HG03135 (cell line): ENCODE measurements at regions not wholly inside any gene's neighbourhood (a gene's known extent, or its start where the extent isn't known, plus 50 kb on each side); places are given as distances from the start of the nearest gene placed in this dataset.
"Not testable (repeated sequence)": the region's sequence is repeated elsewhere in the genome, so short reads cannot be mapped to it uniquely, and the experiment has no call there.

Experiments used
- ATAC-seq: cut with Tn5 transposase; IDR thresholded peaks from one replicate; pipeline ENCODE4 v1.9.1; 2021; ENCODE audit warnings: mild to moderate bottlenecking, moderate library complexity; ENCODE audit not compliant: unreplicated experiment

DNA sequence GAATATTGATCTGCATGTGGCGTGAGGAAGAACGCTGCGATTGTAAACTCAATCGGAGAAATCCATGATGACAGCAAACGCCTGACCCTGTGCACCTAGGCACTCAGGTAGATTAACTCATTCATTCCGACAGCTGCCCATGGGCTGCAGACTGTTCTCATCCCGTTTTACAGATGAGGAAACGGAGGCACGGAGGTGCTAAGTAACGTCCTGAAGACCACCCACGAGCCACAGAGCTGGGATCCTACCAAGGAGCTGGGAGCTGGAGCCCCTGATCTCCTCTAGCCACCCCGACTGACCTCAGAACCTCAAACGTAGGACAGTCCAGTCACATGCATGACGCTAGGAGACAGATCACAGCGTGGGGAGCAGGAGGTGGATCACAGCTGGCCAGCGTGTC is 1092.7 kb downstream of the BRD1 start:
- no peak for ATAC-seq

DNA sequence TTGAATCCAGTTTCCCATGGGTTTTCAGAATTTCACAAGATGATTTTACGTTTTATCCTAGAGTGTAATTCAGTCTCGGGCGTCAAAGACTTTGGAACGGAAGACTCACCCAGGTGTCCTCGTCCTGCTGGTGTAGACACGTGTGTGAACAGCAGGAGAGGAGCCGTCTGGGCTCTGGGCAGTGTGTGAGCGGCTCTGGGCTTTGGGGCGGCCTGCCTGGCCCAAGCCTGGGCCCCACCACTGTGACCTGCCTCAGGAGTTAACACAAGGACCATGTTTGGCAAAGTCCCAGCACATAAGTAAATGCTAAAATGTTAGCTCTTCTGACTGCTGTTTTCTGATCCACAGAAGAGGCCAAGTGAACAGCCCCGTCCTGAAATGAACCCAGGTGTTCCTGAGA is 1093.3 kb downstream of the BRD1 start:
- no peak for ATAC-seq

DNA sequence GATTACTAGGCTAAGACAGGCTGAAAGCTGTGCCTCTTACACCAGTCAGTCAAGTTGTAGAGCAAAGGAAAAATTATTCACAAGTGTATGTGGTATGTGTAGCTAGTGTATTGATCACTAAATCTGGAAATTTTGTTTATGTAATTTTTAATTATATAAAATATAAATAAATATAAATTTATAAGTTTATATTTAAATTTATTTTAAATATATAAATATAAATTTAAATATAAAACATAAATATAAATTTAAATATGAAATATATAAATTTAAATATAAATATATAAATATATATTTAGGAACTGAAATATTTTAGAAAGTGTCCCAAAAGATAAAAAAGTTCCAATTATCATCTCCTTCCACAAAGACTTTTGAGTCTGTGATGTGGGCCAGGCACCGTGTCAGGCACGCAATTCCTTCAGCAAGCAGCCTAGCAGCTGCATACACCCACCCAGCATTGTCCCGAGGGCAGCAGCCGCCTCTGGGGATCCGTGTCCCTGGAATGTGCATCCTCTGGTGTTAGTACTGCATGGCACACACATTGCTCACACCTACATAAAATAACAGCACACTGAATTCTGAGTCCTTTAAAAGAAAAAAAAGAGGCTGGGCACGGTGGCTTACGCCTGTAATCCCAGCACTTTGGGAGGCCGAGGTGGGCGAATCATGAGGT is 1098.0 kb downstream of the BRD1 start:
- ATAC-seq = no peak

DNA sequence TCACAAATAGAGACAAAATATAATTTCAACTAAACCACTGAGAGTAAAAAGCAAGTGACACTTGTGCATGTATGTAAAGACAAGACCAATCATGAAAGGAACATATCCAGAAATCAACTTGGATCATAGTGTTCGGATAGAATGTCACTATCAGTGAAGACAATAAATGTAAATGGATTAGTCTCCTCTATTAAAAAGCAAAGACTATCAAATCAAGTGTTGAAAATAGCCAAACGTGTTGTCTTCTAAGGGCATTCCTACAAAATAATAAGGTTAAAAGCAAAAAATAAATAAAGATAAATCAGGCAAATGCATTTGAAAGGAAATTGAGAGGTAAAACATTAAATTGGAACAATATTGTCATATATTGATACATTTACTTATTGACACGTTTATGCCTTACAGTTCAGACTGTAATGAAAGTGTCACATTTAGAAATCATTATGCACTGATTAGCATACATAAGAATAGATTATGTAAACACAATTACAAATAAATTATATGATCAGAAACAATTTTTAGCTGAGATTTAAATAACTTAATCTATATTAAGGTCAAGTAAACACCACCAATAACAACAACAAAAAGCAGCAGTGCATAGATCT is 1100.1 kb downstream of the BRD1 start:
- no peak for ATAC-seq

DNA sequence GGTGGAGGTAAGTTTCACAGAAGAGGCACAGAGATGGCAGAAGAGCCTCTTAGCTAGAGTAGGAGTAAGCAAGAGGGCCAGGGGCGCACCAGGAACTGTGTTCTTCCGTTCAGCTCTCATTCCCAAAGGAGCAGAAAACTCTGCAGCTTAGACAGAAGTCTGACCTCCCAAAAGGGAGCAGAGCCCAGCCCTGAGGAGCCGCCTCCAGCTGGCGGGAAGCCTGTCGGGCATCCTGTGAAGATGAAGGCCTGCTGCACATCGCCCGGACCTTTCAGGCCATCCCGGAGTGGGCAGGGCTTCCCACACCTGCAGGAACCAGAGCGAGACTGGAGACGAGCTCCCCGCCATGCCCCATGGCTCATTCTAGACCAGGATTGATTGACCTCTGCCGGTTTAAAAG is 1102.8 kb downstream of the BRD1 start:
- ATAC-seq = no peak

DNA sequence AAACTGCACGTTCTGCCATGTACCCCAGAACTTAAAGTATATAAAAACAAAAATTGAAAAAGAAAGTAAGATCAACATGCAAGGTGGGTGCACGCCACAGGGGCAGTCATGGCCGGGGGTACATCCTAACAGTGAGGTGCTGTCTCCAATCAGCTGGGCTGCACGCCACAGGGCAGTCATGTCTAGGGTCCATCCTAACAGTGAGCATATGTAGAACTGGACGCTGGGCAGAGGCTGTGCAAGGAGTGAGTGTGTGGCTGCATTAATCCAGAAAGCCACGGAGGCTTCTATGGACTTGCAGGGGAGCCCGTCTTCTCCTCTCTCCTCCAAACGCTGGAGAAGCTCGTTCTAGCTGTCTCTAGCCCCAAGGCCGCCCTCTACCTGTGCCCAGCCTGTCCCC is 1105.0 kb downstream of the BRD1 start:
- ATAC-seq = no peak

DNA sequence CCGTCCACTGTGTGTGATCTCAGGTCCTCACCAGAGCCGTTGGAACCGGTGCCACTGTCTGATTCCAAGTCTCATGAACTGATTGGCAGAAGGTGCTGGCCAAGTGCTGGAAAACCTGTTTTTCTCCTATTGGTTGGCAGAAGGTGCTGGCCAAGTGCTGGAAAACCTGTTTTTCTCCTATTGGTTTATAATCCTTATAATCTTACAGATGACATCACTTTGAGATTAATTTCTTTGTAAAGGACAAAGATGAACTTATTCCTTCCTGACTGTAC is 1106.3 kb downstream of the BRD1 start:
- no peak for ATAC-seq

DNA sequence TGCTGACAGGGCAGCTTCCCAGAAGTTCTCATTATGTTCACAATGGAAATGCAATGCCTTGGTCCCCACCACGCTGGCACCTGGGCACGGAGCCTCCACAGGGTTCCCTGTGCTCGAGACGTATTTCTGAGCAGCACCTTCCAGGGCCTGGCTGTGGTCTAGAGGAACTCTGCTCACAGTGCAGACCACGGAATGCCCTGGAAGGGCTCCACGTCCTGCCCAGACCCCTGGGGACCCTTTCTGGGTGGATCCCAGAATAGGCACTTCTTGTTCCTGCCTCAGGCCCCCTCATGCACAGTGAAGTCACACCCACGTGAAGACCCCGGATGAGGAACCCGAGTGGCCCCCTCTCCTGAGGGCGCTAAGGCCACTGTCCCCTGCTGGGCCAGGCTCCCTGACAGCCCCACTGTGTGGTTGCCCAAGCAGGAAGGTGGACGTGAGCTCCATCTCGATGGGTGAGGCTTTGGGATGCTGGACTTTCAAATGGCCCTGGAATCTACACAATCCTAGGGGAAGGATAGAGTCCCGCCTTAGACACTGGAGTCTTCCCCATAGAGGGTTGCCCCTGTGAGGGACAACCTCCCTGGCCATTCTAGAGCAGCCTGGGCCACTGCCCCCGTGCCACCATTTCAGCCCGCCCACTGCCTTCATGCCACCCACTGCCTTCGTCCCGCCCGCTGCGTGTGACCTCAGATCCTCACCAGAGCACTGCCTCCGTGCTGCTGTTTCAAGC is 1106.8 kb downstream of the BRD1 start:
- ATAC-seq = no peak

DNA sequence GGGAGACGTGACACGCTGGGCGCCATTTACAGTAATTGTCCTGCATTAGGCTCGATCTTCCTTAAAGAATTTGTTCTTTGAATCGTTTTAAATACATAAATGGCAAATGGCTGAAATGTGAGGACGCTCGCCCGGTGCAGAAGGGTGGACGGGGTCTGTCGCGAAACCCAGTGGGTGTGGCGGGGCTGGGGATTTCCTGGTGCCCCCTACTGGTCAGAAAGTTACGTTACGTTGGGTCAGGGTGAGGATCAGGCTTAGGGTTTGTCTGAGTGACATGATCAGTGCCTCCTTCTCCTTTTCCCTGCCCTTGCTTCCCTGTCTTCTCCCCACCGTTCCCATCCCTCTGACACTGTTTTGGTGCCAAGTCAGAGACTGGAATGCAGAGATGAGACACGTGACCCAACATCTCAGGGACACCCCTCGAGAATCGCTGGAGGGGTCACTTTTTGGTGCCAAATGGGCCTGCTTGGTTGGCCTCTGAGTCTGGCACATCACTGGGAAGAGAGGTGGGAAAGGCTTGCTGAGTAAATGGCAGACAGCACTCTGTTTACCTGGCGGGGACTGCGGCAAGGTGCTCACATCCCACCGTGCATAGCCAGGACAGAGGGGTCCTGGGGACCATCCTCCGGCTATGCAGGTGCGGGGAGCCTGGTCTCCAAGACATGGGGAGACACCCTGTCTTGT is 1107.6 kb downstream of the BRD1 start:
- no peak for ATAC-seq

DNA sequence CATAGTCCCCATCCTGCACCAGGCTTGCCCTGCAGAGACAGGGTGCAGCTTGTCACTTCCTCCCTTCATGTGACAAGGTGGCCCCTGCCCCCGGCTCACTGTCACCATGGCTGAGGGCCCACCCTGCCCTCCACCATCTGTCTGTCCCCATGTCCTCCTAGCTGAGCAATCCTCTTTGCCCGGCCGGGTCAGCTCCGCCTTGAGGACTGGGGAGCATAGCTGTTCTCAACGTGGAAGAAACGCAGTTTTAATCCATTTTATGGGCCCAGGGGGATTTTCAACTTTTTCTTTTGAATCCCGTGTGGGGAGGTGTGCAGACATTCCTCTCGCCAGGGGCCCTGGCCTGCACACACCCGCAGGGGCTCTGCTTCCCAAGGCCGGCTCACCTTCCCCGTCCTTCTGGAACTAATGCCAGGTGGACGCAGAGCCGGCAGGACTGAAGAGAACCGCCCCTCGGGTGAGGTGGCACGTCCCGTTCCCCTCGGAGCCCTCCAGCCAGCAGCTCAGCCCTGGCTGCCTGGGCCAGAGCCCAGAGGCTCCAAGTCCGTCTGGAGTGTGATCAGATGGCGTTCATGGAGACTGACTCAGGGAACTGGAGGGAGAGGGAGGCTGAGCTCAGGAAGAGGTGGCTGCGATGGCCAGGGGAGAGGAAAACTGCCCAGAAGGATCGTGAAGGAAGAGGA is 1108.7 kb downstream of the BRD1 start:
- ATAC-seq = no peak

DNA sequence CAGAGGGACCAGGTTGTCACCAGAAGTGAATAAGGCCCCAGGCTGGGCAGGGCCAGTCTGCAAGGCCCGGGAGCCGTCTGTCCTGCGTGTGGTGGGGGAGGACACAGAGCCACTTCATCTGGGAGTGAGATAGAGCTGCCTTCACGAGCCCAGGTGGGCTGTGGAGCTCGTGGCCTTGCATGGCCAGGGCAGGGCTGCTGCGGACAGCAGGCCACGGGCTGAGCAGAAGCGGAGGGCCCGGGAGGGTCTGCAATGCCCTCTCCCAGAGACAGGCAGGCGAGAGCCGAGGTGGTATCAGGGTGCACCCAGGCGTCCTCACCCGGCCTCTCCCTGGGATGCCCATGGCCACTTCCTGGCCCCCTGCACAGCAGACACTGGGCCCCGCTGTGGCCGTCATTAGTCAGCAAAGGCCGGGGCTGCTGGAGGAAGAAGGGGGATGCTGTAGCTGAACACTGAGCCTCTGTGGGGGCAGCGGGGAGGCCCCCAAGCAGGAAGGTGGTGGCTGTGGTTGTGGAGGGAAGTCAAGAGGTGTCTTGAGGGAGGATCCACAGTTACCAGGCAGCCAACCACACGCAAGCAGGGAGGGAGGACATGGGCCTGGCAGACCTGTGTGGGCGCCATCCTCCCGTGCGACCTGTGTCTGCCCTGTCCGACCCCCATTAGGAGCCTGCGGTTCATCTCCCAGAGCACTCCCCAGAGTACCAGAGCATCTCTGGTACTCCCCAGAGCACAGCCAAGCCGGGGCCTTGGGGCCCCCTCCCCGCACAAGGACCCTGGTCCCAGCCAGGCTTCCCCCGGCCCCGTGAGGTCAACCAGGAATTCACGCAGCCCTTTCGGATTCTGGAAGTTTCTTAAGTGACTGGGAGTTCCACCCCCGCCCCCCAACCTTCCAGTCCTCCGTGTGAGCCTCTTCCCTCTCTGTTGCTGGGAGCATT is 1109.5 kb downstream of the BRD1 start:
- ATAC-seq = no peak

DNA sequence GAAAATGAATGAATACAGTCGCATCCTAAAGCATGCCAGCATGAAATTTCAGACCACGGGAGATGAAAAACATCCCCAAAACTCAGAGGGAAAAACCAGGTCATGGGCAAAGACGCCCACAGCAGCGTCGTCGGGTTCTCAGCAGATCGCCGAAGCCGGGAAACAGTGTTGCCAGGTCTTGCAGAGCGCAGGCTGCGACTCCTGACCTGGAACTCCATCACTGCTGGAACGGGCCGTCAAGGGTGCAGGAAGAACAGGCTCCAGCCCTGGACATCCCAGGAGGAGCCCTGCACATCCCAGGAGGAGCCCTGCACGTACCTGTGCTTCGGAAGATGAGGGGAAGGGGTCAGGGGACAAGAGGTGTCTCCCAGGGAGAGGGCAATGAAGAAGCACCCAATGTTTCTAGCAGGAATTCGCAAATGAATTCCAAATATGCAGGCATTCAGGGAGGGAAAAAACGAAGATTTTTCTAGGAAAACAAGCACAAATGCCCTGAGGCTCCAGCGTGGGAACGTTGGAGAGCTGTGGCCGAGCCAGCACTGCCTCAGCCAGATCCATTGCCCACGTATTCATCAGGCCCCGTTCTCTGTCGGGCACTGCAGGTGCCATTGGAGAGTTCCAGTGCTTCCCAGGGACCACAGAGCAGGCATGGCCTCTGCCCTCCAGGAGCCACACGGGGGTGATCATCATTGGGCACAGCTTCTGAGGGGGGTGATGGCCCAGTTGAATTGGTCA is 1110.4 kb downstream of the BRD1 start:
- no peak for ATAC-seq

DNA sequence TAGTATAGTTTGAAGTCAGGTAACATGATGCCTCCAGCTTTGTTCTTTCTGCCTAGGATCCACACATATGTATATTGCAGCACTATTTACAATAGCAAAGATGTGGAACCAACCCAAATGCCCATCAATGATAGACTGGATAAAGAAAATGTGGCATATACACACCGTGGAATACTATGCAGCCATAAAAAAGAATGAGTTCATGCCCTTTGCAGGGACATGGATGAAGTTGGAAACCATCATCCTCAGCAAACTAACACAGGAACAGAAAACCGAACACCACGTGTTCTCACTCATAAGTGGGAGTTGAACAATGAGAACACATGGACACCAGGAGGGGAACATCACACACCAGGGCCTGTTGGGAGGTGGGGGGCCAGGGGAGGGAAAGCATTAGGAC is 1111.5 kb downstream of the BRD1 start:
- not testable (repeated sequence) for ATAC-seq

DNA sequence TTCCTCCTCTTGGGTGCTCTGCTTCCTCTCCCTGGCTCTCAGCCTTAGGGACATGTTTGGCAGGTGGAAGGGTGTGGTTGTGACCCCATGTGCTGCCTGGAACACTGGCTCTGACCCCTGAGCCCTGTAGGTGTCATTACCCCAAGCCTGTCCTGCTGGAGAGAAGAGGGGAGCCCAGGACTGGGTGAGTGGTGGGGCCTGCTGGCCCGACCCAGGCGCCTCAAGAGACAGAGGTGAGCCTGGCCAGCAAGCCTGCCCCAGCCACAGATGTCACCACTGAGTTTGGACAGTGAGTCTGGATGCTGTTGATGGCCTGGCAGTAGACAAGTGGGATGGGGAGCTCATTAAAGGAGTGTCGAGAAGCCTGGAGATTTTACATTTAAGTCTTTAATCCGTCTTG is 1112.2 kb downstream of the BRD1 start:
- no peak for ATAC-seq

DNA sequence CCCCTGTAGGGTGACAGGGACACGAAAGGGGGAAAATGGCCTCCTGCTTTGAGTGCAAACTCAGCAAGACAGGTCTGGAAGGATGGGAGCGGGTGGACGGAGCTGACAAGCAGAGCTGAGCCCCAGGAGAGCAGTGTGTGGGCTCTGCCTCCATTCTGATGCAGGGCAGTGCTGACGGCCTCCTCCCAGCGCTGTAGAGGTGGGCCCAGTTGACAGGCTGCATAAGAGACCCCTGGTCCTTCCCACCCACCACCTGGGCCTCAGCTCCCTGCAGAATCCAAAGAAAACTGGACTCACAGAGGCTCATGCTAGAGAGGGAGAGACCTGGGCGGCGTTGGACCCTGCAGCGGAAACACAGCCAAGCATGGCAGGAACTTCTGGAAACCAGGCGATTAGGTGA is 1113.4 kb downstream of the BRD1 start:
- no peak for ATAC-seq

DNA sequence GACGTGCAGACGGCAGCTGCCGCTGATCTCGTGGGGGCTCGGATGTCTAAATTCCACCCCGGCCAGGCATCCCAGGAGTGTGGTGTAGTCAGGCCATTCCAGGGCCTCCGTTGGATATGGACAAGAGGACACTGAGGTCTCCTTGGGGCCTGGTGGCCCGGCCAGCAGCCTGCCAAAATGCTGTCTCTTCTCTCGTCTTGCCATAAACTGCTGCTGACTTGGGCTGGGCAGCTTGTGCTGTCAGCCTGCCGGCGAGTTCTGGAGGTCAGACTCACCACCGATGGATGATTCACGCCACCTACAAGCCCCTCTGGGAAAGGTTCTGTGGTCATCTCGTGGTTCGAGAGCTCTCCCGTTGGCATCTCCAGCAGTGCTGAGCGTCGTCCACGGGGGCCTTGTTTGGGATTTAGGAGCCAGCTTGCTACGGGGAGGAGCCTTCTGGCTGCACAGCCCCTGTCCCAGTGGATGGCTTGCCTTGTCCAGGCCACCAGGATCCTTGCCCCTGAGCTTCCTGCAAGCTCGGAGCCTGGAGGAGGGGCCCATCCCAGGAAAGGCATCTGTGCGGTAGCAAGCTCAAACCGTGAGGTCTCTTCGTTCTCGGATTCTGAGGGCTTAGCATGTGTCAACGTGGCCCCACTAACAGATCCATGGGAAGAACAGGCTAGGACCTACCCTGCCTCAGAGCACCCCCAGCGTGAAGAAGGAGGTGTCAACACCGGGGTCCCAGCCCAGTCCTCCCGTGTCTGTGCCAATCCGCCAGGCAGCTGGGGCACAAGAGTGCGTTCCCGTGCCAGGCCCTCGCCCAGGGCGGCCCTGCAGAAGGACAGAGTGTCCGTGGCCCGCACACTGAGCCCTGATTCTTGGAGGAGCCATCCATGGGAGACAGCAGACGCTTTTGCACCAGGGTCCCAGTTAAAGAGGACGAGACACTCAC is 1114.1 kb downstream of the BRD1 start:
- no peak for ATAC-seq

DNA sequence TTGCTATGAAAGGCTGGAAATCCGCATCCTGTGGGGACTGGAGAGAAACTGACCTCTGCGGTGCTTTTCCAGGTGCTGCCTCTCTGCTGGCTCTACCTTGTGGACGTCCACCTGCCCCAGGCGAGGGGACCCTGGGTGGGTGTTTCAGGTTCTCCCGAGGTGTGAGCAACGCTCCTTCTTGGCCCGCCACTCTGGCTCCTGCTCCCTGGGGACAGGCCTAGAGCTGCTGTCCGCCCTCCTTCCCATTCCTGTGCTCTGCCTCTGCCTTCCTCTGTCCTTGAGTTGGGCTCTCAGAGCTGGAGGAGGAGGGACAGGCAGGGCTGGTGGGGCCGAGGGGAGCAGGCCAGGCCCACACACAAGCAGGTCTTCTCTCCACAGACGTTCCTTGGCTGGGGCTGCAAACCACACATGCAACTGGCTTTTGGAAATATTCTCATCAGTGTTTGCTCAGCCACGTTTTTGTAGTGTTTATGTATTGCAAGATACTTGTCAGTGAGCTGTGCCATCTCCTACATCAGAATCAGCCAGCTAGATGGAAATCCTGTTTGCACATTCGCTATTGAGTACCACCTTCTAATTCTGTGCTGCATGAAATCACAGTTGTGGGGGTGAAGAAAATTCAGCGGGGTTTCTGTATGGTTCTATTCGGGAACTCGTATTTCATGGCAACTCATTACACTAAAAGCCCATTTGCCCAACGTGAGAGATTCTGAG is 1115.0 kb downstream of the BRD1 start:
- ATAC-seq = no peak

DNA sequence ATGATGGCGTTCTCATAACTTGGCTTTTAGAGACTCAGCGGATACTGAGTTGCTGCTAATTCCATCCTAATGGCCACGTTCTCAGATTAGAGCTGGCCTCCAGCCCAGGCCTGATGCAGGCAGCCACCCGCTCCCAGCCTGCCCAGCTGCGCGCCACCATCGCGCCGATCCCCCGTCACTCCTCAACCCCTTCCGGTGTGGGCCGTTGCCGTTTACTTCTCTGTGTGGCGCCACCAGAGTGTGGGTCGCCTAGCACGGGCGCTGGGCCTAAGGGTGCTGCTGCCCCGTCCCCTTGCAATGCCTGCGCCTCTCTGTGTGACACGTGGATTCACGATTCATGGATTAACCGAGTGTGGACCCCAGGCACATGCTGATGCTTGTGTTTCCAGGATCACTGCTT is 1116.0 kb downstream of the BRD1 start:
- no peak for ATAC-seq
